MG63 (cell line): ENCODE measurements at regions not wholly inside any gene's neighbourhood (a gene's known extent, or its start where the extent isn't known, plus 50 kb on each side); places are given as distances from the start of the nearest gene placed in this dataset.

Source experiments
- DNase-seq: peaks from one replicate; pipeline ENCODE4 v3.0.0-alpha.2; 2020
- H3K27me3 ChIP-seq: fragments of 250-450 bp; sonication (Bioruptor Pico); 2 replicates; pipeline ENCODE4 v1.5.1; 2020; ENCODE audit warnings: mild to moderate bottlenecking, moderate library complexity
- H3K36me3 ChIP-seq: fragments of 250-450 bp; sonication (Bioruptor Pico); 2 replicates; pipeline ENCODE4 v1.5.1; 2020; ENCODE audit warnings: mild to moderate bottlenecking, moderate library complexity
- H3K4me3 ChIP-seq: fragments of 250-450 bp; sonication (Bioruptor Pico); 2 replicates; pipeline ENCODE4 v1.5.1; 2020; ENCODE audit warnings: mild to moderate bottlenecking, moderate library complexity
- H3K9me3 ChIP-seq: fragments of 250-450 bp; sonication (Bioruptor Pico); 2 replicates; pipeline ENCODE4 v1.5.1; 2020; ENCODE audit warnings: mild to moderate bottlenecking, moderate library complexity

DNA sequence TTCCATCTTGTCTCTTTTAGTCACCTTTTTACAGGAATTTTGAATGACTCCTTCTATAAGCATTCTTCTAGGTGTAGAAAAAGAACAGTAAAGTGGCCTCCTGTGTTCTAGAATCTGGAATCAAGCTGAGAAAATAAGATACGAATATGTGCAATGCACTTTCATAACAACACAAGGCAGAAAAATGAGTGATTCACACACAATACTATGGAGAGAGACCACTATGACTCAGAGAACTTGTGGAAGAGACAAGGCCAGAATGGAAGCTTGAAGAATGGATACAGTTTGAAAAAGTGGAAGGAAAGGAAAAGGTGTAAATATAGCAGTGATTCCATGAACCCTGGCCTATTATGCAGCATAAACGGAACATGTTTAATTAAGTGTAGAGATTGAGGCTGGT, 57.1 kb upstream of the SAMSN1 start:
- no peaks in the 10 kb centered on the region for H3K9me3 ChIP-seq
- no peaks in the 10 kb centered on the region for H3K27me3 ChIP-seq
- no peak for DNase-seq
- no peak overlapping the region for H3K4me3 ChIP-seq
- H3K36me3 ChIP-seq, result no peaks in the 10 kb centered on the region

DNA sequence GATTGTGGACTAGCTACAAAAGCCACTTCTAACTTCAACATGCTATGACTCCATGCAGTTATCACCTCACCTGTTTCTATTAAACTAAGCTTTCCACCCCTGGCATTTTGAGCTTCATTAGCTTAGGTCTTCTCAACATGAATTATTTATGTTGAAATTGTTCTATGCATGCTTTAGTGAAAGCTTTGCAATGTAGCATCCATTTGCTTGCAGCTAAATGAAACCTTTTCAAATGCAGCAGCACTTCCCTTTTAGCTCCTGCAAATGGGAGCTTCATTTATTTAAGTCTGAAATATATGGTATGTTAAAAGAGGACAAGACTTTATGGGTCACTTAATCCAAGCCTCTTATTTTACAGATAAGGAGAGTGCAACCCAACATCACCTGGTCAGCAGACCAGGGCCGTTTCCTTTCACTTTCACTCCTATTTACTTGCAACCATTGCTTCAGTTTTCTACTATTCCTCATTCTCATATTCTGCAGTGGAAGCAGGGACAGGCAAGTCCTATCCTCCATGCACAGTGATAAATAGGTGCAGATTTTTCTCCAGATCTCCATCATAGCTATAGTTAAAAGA, 56.4 kb upstream of the SAMSN1 start:
- no peaks in the 10 kb centered on the region for H3K36me3 ChIP-seq
- H3K9me3 ChIP-seq, result no peaks in the 10 kb centered on the region
- no peak for DNase-seq
- 0 out of 2 replicates have a peak overlapping the region, but pooled peaks have one; percentile 7 for H3K4me3 ChIP-seq
- H3K27me3 ChIP-seq, result no peaks in the 10 kb centered on the region

DNA sequence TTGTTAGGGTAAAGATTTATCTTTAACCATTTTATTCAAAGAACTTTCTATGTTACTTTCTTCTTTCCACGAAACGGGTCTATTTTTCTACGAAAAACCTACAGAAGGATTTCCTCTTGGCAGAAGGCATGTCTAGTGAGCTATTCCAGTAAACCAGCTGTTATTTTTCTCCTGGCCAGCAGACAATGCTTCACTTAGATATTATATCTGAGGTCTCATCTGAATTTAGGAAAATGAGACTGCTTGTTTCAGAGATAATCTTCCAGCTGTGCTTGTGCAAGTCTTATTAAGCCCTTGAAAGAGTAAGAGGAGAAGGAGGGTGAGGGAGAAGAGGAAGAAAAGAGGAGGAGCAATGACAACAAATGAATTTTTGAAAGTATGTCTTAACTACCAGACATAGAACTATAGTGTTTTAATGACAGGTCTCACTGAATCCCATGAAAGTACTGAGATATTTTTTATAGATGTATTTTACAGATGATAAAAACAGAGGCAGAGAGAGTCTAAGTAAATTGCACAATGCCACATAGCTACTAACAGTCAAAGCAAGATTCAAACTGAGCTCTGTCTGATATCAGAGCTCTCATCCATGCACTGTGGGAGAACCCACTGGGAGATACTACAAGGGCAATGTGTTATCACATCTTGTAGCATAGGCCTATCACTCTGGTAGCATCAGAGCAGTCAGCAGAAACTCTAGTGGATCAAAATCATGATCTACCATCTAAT, 54.6 kb upstream of the SAMSN1 start:
- Histone ChIP-seq H3K36me3 (no peaks in the 10 kb centered on the region), H3K9me3 (no peaks in the 10 kb centered on the region; the same call in 1 of the 2 replicates), H3K27me3 (no peaks in the 10 kb centered on the region), H3K4me3 (no peak overlapping the region)
- DNase-seq, result no peak

DNA sequence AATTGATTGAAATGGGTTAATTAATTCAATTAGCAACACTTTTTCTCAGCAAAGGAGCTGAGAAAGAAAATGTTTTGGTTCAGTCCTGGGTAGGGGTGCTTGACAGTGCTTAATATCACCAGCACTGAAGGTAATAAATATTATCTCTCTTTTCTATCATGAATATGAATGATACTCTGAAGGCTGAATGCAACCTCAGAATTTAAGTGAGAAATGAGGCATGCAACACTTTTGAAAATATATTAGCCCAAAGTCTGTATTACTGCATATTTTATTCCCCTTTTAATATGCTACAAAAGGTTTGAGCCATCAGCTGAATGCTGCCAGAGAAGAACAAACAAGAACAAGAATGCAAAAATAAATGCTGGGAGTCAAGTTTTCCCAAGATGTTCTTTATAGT, 52.0 kb upstream of the SAMSN1 start:
- Histone ChIP-seq H3K4me3 (no peak overlapping the region), H3K36me3 (no peaks in the 10 kb centered on the region), H3K9me3 (no peaks in the 10 kb centered on the region; the same call in 1 of the 2 replicates), H3K27me3 (no peaks in the 10 kb centered on the region)
- DNase-seq, result no peak
